IMR-90 (cell line): ENCODE measurements at regions not wholly inside any gene's neighbourhood (a gene's known extent, or its start where the extent isn't known, plus 50 kb on each side); places are given as distances from the start of the nearest gene placed in this dataset.
"Not testable (repeated sequence)": the region's sequence is repeated elsewhere in the genome, so short reads cannot be mapped to it uniquely, and the experiment has no call there.

Experiments
- BHLHE40 ChIP-seq: fragments of 150-350 bp; IDR thresholded peaks from 2 replicates; pipeline ENCODE4 v1.6.1; 2016; ENCODE audit warnings: mild to moderate bottlenecking, low read depth, low read length
- CEBPB ChIP-seq: IDR thresholded peaks from 2 replicates; pipeline ENCODE4 v1.6.1; 2012; ENCODE audit warnings: low read depth, low read length, improper control_type of control experiment
- MAFK ChIP-seq: IDR thresholded peaks from 2 replicates; pipeline ENCODE4 v1.6.1; 2012; ENCODE audit warnings: low read depth, low read length, improper control_type of control experiment
- MAZ ChIP-seq: IDR thresholded peaks from 2 replicates; pipeline ENCODE4 v1.6.1; 2012; ENCODE audit warnings: low read depth, mild to moderate bottlenecking, low read length, improper control_type of control experiment, moderate library complexity, borderline replicate concordance
- NFE2L2 ChIP-seq: fragments of 150-350 bp; IDR thresholded peaks from 2 replicates; pipeline ENCODE4 v1.6.1; 2016; ENCODE audit warnings: low read depth, mild to moderate bottlenecking, low read length
- POLR2A ChIP-seq: IDR thresholded peaks from 2 replicates; pipeline ENCODE4 v1.6.1; 2012; ENCODE audit warnings: mild to moderate bottlenecking, low read depth, low read length
- RAD21 ChIP-seq: IDR thresholded peaks from 2 replicates; pipeline ENCODE4 v1.6.1; 2012; ENCODE audit warnings: low read length, improper control_type of control experiment
- RFX5 ChIP-seq: IDR thresholded peaks from 2 replicates; pipeline ENCODE4 v1.8.0; 2012; ENCODE audit warnings: low read depth, mild to moderate bottlenecking, low read length, moderate library complexity
- SMC3 ChIP-seq: fragments of 150-350 bp; IDR thresholded peaks from 2 replicates; pipeline ENCODE4 v1.6.1; 2016; ENCODE audit warnings: low read depth, mild to moderate bottlenecking, antibody characterized with exemption, low read length, moderate library complexity
- USF2 ChIP-seq: fragments of 150-350 bp; IDR thresholded peaks from 2 replicates; pipeline ENCODE4 v1.6.1; 2017; ENCODE audit warnings: mild to moderate bottlenecking, antibody characterized with exemption, low read length, low read depth
- TF ChIP-seq, protein P1 (sequence below): conservative IDR thresholded peaks from 2 replicates; pipeline ENCODE4 v1.5.1; 2012; ENCODE audit warnings: mild to moderate bottlenecking, low read depth, low read length, improper control_type of control experiment
- TF ChIP-seq, protein P2 (sequence below): fragments of 150-350 bp; IDR thresholded peaks from 2 replicates; pipeline ENCODE4 v1.6.1; 2016; ENCODE audit warnings: low read depth, mild to moderate bottlenecking, low read length, moderate library complexity, borderline replicate concordance

GRCh38 chr1:104061637-104062036, 311.9 kb downstream of the AMY1C start:
- TF ChIP-seq, protein P1, sequence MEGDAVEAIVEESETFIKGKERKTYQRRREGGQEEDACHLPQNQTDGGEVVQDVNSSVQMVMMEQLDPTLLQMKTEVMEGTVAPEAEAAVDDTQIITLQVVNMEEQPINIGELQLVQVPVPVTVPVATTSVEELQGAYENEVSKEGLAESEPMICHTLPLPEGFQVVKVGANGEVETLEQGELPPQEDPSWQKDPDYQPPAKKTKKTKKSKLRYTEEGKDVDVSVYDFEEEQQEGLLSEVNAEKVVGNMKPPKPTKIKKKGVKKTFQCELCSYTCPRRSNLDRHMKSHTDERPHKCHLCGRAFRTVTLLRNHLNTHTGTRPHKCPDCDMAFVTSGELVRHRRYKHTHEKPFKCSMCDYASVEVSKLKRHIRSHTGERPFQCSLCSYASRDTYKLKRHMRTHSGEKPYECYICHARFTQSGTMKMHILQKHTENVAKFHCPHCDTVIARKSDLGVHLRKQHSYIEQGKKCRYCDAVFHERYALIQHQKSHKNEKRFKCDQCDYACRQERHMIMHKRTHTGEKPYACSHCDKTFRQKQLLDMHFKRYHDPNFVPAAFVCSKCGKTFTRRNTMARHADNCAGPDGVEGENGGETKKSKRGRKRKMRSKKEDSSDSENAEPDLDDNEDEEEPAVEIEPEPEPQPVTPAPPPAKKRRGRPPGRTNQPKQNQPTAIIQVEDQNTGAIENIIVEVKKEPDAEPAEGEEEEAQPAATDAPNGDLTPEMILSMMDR, result not testable (repeated sequence)
- not testable (repeated sequence) for TF ChIP-seq POLR2A, CEBPB, USF2, RAD21, MAZ, BHLHE40, MAFK, NFE2L2, SMC3, RFX5
- TF ChIP-seq, protein P2, sequence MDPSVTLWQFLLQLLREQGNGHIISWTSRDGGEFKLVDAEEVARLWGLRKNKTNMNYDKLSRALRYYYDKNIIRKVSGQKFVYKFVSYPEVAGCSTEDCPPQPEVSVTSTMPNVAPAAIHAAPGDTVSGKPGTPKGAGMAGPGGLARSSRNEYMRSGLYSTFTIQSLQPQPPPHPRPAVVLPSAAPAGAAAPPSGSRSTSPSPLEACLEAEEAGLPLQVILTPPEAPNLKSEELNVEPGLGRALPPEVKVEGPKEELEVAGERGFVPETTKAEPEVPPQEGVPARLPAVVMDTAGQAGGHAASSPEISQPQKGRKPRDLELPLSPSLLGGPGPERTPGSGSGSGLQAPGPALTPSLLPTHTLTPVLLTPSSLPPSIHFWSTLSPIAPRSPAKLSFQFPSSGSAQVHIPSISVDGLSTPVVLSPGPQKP, result not testable (repeated sequence)
